ENCODE measurements at regions not wholly inside any gene's neighbourhood (a gene's known extent, or its start where the extent isn't known, plus 50 kb on each side); places are given as distances from the start of the nearest gene placed in this dataset.
A peak's percentile ranks its signal among the peaks of the same experiment; 100 is the strongest.
"Not testable (repeated sequence)": the region's sequence is repeated elsewhere in the genome, so short reads cannot be mapped to it uniquely, and the experiment has no call there.

- H3K36me3 ChIP-seq (ENCODE audit: insufficient read depth, low read length); DNase-seq; CTCF ChIA-PET; H3K27me3 ChIP-seq (ENCODE audit: insufficient read depth, low read length, poor library complexity, severe bottlenecking); H3K4me3 Mint-ChIP-seq; POLR2A ChIA-PET; H3K27ac ChIP-seq (ENCODE audit: low read depth, low read length); H3K27me3 Mint-ChIP-seq; H3K27ac Mint-ChIP-seq; H3K4me3 ChIP-seq (ENCODE audit: low read length); H3K9me3 Mint-ChIP-seq; H3K4me1 ChIP-seq (ENCODE audit: insufficient read depth, low read length); H3K9me3 ChIP-seq (ENCODE audit: low read length); H3K4me1 Mint-ChIP-seq: not testable (repeated sequence)
- H3K36me3 Mint-ChIP-seq: peaks cover 7 to 44% (median 21%) of the 10 kb centered on the region in 3 donors
These were observed 103.6 kb upstream of the NUDT6 start for GRCh38 chr4:123026015-123026414.

- Mint-ChIP-seq H3K9me3 (no peaks in the 10 kb centered on the region), H3K27ac (peak overlapping the region in 1 of 8 donors; percentile 2), H3K36me3 (peaks cover 6 to 47% (median 10%) of the 10 kb centered on the region in 3 donors), H3K27me3 (no peaks in the 10 kb centered on the region), H3K4me1 (peaks cover 0 to 4% (median 2%) of the 10 kb centered on the region in 3 donors), H3K4me3 (no peak overlapping the region)
- Histone ChIP-seq H3K27me3 (ENCODE audit: insufficient read depth, low read length, poor library complexity, severe bottlenecking) (no peaks in the 10 kb centered on the region), H3K36me3 (ENCODE audit: insufficient read depth, low read length) (peaks cover 4% of the 10 kb centered on the region), H3K9me3 (ENCODE audit: low read length) (no peaks in the 10 kb centered on the region), H3K4me3 (ENCODE audit: low read length) (no peak overlapping the region), H3K4me1 (ENCODE audit: insufficient read depth, low read length) (no peaks in the 10 kb centered on the region), H3K27ac (ENCODE audit: low read depth, low read length) (no peak overlapping the region)
- CTCF ChIA-PET: interaction anchor here (1.1 kb wide), 1 partner anchor 10 kb away, joined by 3 read pairs; no protein-coding TSS in a partner anchor
- POLR2A ChIA-PET: no interaction called here
- DNase-seq: no peak
These were observed 109.3 kb upstream of the NUDT6 start for GRCh38 chr4:123031664-123032063.

GRCh38 chr4:123034023-123034422 lies 111.6 kb upstream of the NUDT6 start:
- no peak for DNase-seq
- ChIA-PET POLR2A (no interaction called here), CTCF (no interaction called here)
- no peaks in the 10 kb centered on the region for H3K9me3 ChIP-seq (ENCODE audit: low read length)
- Mint-ChIP-seq H3K4me1 (peaks cover 0 to 4% (median 2%) of the 10 kb centered on the region in 3 donors), H3K27ac (no peak overlapping the region), H3K9me3 (no peaks in the 10 kb centered on the region), H3K36me3 (peaks cover 10 to 34% (median 10%) of the 10 kb centered on the region in 3 donors), H3K4me3 (no peak overlapping the region), H3K27me3 (no peaks in the 10 kb centered on the region)
- no peak overlapping the region for H3K27ac ChIP-seq (ENCODE audit: low read depth, low read length)
- H3K4me3 ChIP-seq (ENCODE audit: low read length): no peak overlapping the region
- H3K36me3 ChIP-seq (ENCODE audit: insufficient read depth, low read length): no peaks in the 10 kb centered on the region
- no peaks in the 10 kb centered on the region for H3K27me3 ChIP-seq (ENCODE audit: insufficient read depth, low read length, poor library complexity, severe bottlenecking)
- no peaks in the 10 kb centered on the region for H3K4me1 ChIP-seq (ENCODE audit: insufficient read depth, low read length)

- H3K9me3 Mint-ChIP-seq: no peaks in the 10 kb centered on the region
- no peak overlapping the region for H3K4me3 Mint-ChIP-seq
- H3K4me1 ChIP-seq (ENCODE audit: insufficient read depth, low read length): no peaks in the 10 kb centered on the region
- H3K36me3 Mint-ChIP-seq: peaks cover 10 to 34% (median 13%) of the 10 kb centered on the region in 3 donors
- no peaks in the 10 kb centered on the region for H3K27me3 Mint-ChIP-seq
- CTCF ChIA-PET: no interaction called here
- H3K36me3 ChIP-seq (ENCODE audit: insufficient read depth, low read length): no peaks in the 10 kb centered on the region
- peaks cover 0 to 4% (median 2%) of the 10 kb centered on the region in 3 donors for H3K4me1 Mint-ChIP-seq
- H3K27me3 ChIP-seq (ENCODE audit: insufficient read depth, low read length, poor library complexity, severe bottlenecking): no peaks in the 10 kb centered on the region
- DNase-seq: no peak
- H3K9me3 ChIP-seq (ENCODE audit: low read length): no peaks in the 10 kb centered on the region
- no peak overlapping the region for H3K27ac ChIP-seq (ENCODE audit: low read depth, low read length)
- no peak overlapping the region for H3K27ac Mint-ChIP-seq
- no peak overlapping the region for H3K4me3 ChIP-seq (ENCODE audit: low read length)
- POLR2A ChIA-PET: no interaction called here
These were observed 112.8 kb upstream of the NUDT6 start for GRCh38 chr4:123035239-123035638.

- Mint-ChIP-seq H3K27ac (no peak overlapping the region), H3K4me3 (no peak overlapping the region), H3K36me3 (peaks cover 18 to 32% (median 29%) of the 10 kb centered on the region in 3 donors), H3K27me3 (no peaks in the 10 kb centered on the region), H3K4me1 (peaks cover 0 to 5% (median 4%) of the 10 kb centered on the region in 3 donors), H3K9me3 (peaks cover 11 to 15% (median 12%) of the 10 kb centered on the region in 5 donors)
- Histone ChIP-seq H3K27me3 (ENCODE audit: insufficient read depth, low read length, poor library complexity, severe bottlenecking) (no peaks in the 10 kb centered on the region), H3K4me1 (ENCODE audit: insufficient read depth, low read length) (no peaks in the 10 kb centered on the region), H3K4me3 (ENCODE audit: low read length) (no peak overlapping the region), H3K27ac (ENCODE audit: low read depth, low read length) (no peak overlapping the region), H3K36me3 (ENCODE audit: insufficient read depth, low read length) (no peaks in the 10 kb centered on the region), H3K9me3 (ENCODE audit: low read length) (no peaks in the 10 kb centered on the region)
- ChIA-PET CTCF (no interaction called here), POLR2A (no interaction called here)
- no peak for DNase-seq
These were observed 115.4 kb upstream of the NUDT6 start for GRCh38 chr4:123037804-123038203.

- no peak overlapping the region for H3K4me3 Mint-ChIP-seq
- POLR2A ChIA-PET: no interaction called here
These were observed 119.7 kb upstream of the NUDT6 start for GRCh38 chr4:123042095-123042494.

GRCh38 chr4:123043013-123043412 lies 120.6 kb upstream of the NUDT6 start:
- CTCF ChIA-PET: no interaction called here
- no peak overlapping the region for H3K27ac ChIP-seq (ENCODE audit: low read depth, low read length)

More at GRCh38 chr4:123042095-123042494, 119.7 kb upstream of the NUDT6 start:
- H3K36me3 ChIP-seq (ENCODE audit: insufficient read depth, low read length): no peaks in the 10 kb centered on the region
- Mint-ChIP-seq H3K36me3 (peaks cover 29 to 62% (median 56%) of the 10 kb centered on the region in 3 donors), H3K4me1 (peaks cover 0 to 15% (median 4%) of the 10 kb centered on the region in 3 donors), H3K9me3 (peaks cover 17 to 46% (median 21%) of the 10 kb centered on the region in 5 donors), H3K27me3 (no peaks in the 10 kb centered on the region), H3K27ac (no peak overlapping the region)
- H3K4me3 ChIP-seq (ENCODE audit: low read length): no peak overlapping the region
- CTCF ChIA-PET: no interaction called here
- no peaks in the 10 kb centered on the region for H3K9me3 ChIP-seq (ENCODE audit: low read length)
- H3K4me1 ChIP-seq (ENCODE audit: insufficient read depth, low read length): no peaks in the 10 kb centered on the region
- DNase-seq: no peak
- no peak overlapping the region for H3K27ac ChIP-seq (ENCODE audit: low read depth, low read length)
- H3K27me3 ChIP-seq (ENCODE audit: insufficient read depth, low read length, poor library complexity, severe bottlenecking): no peaks in the 10 kb centered on the region

GRCh38 chr4:123043793-123044425 lies 121.5 kb upstream of the NUDT6 start:
- H3K27me3 ChIP-seq (ENCODE audit: insufficient read depth, low read length, poor library complexity, severe bottlenecking): no peaks in the 10 kb centered on the region
- no peak overlapping the region for H3K27ac ChIP-seq (ENCODE audit: low read depth, low read length)
- H3K36me3 Mint-ChIP-seq: peaks cover 36 to 72% (median 69%) of the 10 kb centered on the region in 3 donors
- H3K9me3 Mint-ChIP-seq: peaks cover 19 to 54% (median 35%) of the 10 kb centered on the region in 5 donors
- no peaks in the 10 kb centered on the region for H3K27me3 Mint-ChIP-seq
- H3K4me1 ChIP-seq (ENCODE audit: insufficient read depth, low read length): no peaks in the 10 kb centered on the region
- DNase-seq: no peak
- H3K27ac Mint-ChIP-seq: no peak overlapping the region
- no peaks in the 10 kb centered on the region for H3K36me3 ChIP-seq (ENCODE audit: insufficient read depth, low read length)
- CTCF ChIA-PET: no interaction called here
- no peak overlapping the region for H3K4me3 Mint-ChIP-seq
- H3K4me3 ChIP-seq (ENCODE audit: low read length): no peak overlapping the region
- peaks cover 5 to 17% (median 8%) of the 10 kb centered on the region in 3 donors for H3K4me1 Mint-ChIP-seq
- POLR2A ChIA-PET: no interaction called here
- no peaks in the 10 kb centered on the region for H3K9me3 ChIP-seq (ENCODE audit: low read length)

More at GRCh38 chr4:123043013-123043412, 120.6 kb upstream of the NUDT6 start:
- H3K9me3 ChIP-seq (ENCODE audit: low read length): no peaks in the 10 kb centered on the region
- Mint-ChIP-seq H3K36me3 (peaks cover 33 to 69% (median 61%) of the 10 kb centered on the region in 3 donors), H3K9me3 (peaks cover 17 to 49% (median 26%) of the 10 kb centered on the region in 5 donors), H3K4me1 (peaks cover 0 to 15% (median 6%) of the 10 kb centered on the region in 3 donors), H3K4me3 (no peak overlapping the region), H3K27me3 (no peaks in the 10 kb centered on the region), H3K27ac (no peak overlapping the region)
- POLR2A ChIA-PET: no interaction called here
- no peaks in the 10 kb centered on the region for H3K27me3 ChIP-seq (ENCODE audit: insufficient read depth, low read length, poor library complexity, severe bottlenecking)
- H3K4me3 ChIP-seq (ENCODE audit: low read length): no peak overlapping the region
- no peaks in the 10 kb centered on the region for H3K36me3 ChIP-seq (ENCODE audit: insufficient read depth, low read length)
- DNase-seq: no peak
- no peaks in the 10 kb centered on the region for H3K4me1 ChIP-seq (ENCODE audit: insufficient read depth, low read length)

All from CD8-positive, alpha-beta memory T cell (primary cell).